ENCODE measurements at regions not wholly inside any gene's neighbourhood (a gene's known extent, or its start where the extent isn't known, plus 50 kb on each side); places are given as distances from the start of the nearest gene placed in this dataset.

- TF ChIP-seq POLR2AphosphoS5 (IDR thresholded peaks at IDR 0.05; ENCODE audit: low read depth, low read length), result no peak
- TF ChIP-seq REST (IDR thresholded peaks at IDR 0.05; ENCODE audit: insufficient read depth in 1 of 2, low read depth in 2 of 2, low read length in 2 of 2), result 0 out of 4 replicates have a peak, but pooled peaks of 1 of the 2 experiments have one; percentile 49
Measured at GRCh38 chr18:22490429-22490846, 72.7 kb upstream of the CTAGE1 start.
